HG03159 (cell line): ENCODE measurements at regions not wholly inside any gene's neighbourhood (a gene's known extent, or its start where the extent isn't known, plus 50 kb on each side); places are given as distances from the start of the nearest gene placed in this dataset.
"Not testable (repeated sequence)": the region's sequence is repeated elsewhere in the genome, so short reads cannot be mapped to it uniquely, and the experiment has no call there.

Experiments used
- ATAC-seq: cut with Tn5 transposase; IDR thresholded peaks from one replicate; pipeline ENCODE4 v1.9.1; 2021; ENCODE audit warnings: mild to moderate bottlenecking, moderate library complexity; ENCODE audit not compliant: unreplicated experiment

- ATAC-seq: not testable (repeated sequence)
Observed at GRCh38 chr16:29578898-29579297, 72.7 kb upstream of the NPIPB12 start.

GRCh38 chr16:29581764-29582163, 75.6 kb upstream of the NPIPB12 start:
- not testable (repeated sequence) for ATAC-seq

GRCh38 chr16:29591919-29592318, 71.1 kb upstream of the SPN start:
- not testable (repeated sequence) for ATAC-seq

- peak; percentile 46 for ATAC-seq
Observed at GRCh38 chr16:29594269-29594925, 68.7 kb upstream of the SPN start.

GRCh38 chr16:29594926-29595838, 67.9 kb upstream of the SPN start:
- ATAC-seq: peak; percentile 74

- not testable (repeated sequence) for ATAC-seq
Observed at GRCh38 chr16:29597030-29597429, 66.0 kb upstream of the SPN start.

- peak; percentile 37 for ATAC-seq
Observed at GRCh38 chr16:29600111-29601000, 62.7 kb upstream of the SPN start.

- not testable (repeated sequence) for ATAC-seq
Observed at GRCh38 chr16:29602247-29602625, 60.8 kb upstream of the SPN start.

GRCh38 chr16:29602683-29603088, 60.4 kb upstream of the SPN start:
- ATAC-seq: not testable (repeated sequence)

GRCh38 chr16:29604631-29605549, 58.2 kb upstream of the SPN start:
- ATAC-seq: not testable (repeated sequence)

- not testable (repeated sequence) for ATAC-seq
Observed at GRCh38 chr16:29605593-29606205, 57.3 kb upstream of the SPN start.

GRCh38 chr16:29606669-29607427, 56.2 kb upstream of the SPN start:
- not testable (repeated sequence) for ATAC-seq

GRCh38 chr16:29607428-29607823, 55.6 kb upstream of the SPN start:
- ATAC-seq: not testable (repeated sequence)

GRCh38 chr16:29612381-29613306, 50.4 kb upstream of the SPN start:
- peak; percentile 47 for ATAC-seq
